ENCODE measurements at regions not wholly inside any gene's neighbourhood (a gene's known extent, or its start where the extent isn't known, plus 50 kb on each side); places are given as distances from the start of the nearest gene placed in this dataset.

DNA sequence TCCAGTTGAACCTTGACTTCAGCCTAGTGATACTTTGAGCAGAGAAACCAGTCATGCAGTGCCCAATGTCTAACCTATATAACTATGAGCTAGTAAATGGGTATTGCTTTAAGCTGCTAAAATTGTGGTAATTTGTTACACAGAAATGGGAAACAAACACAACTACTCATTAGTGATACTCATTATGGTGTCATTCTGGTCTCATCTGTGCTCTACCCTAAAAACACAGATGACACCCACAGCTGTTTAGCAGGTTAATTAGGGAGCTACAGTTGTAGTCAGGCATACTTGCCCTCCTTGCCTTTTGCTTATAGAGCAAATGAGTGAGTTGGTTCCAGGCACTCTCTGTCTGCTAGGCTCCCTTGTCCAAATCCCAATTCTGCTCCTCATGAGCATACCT is 50.0 kb upstream of the ATF7IP start:
- Histone ChIP-seq H2AFZ (ENCODE audit: low read depth, low read length) (no peak overlapping the region), H3K4me1 (ENCODE audit: low read length) (peaks cover 22% of the 10 kb centered on the region), H3K79me2 (ENCODE audit: low read length) (no peaks in the 10 kb centered on the region), H3K4me2 (ENCODE audit: low read length) (no peak overlapping the region), H3K9me3 (ENCODE audit: insufficient read depth, low read length) (peaks cover 16% of the 10 kb centered on the region; the same call in 1 of the 2 replicates), H3K27ac (ENCODE audit: low read length) (peak overlapping the region; percentile 51; the same call in 1 of the 2 replicates), H3K36me3 (replicated peaks; ENCODE audit: low read depth, low read length) (peaks cover 17% of the 10 kb centered on the region), H3K4me3 (ENCODE audit: low read length) (no peak overlapping the region), H3K27me3 (ENCODE audit: low read depth, low read length) (no peaks in the 10 kb centered on the region), H3K9ac (ENCODE audit: low read length) (no peak overlapping the region), H4K20me1 (ENCODE audit: insufficient read depth, low read length) (no peaks in the 10 kb centered on the region)
- TF ChIP-seq EZH2phosphoT487 (IDR thresholded peaks at IDR 0.05; ENCODE audit: low read depth): no peak
- TF ChIP-seq, protein P1, sequence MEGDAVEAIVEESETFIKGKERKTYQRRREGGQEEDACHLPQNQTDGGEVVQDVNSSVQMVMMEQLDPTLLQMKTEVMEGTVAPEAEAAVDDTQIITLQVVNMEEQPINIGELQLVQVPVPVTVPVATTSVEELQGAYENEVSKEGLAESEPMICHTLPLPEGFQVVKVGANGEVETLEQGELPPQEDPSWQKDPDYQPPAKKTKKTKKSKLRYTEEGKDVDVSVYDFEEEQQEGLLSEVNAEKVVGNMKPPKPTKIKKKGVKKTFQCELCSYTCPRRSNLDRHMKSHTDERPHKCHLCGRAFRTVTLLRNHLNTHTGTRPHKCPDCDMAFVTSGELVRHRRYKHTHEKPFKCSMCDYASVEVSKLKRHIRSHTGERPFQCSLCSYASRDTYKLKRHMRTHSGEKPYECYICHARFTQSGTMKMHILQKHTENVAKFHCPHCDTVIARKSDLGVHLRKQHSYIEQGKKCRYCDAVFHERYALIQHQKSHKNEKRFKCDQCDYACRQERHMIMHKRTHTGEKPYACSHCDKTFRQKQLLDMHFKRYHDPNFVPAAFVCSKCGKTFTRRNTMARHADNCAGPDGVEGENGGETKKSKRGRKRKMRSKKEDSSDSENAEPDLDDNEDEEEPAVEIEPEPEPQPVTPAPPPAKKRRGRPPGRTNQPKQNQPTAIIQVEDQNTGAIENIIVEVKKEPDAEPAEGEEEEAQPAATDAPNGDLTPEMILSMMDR (IDR thresholded peaks at IDR 0.05; ENCODE audit: low read depth, low read length): no peak

All from OCI-LY3 (cell line).